ENCODE measurements at regions not wholly inside any gene's neighbourhood (a gene's known extent, or its start where the extent isn't known, plus 50 kb on each side); places are given as distances from the start of the nearest gene placed in this dataset.
A peak's percentile ranks its signal among the peaks of the same experiment; 100 is the strongest.

GRCh38 chr4:62865261-62865660 is 1544.0 kb downstream of the TECRL start:
- DNase-seq, result no peak

- no peak for DNase-seq
Measured at GRCh38 chr4:62849696-62850095, 1559.6 kb downstream of the TECRL start.

DNA sequence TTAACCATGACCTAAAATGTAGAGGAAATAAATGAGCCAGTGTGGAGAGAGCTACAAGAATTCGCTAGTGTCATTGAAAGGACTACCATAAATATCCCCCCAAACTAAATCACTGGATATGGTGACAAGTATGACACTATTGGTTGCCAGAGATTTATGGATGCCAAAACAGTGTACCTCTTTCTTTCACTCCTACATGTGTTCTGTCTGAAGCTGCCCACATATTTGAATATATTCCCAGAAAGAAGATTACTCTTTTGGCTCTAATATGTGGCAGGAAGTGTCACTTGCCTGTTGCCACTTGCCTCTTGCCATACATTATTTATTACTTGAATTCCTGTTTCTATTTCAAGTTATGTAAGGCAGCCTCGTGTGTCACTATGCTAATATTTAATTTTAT is 1573.6 kb downstream of the TECRL start:
- DNase-seq, result no peak

- no peak for DNase-seq
Measured at GRCh38 chr4:62822306-62822705, 1586.9 kb downstream of the TECRL start.

DNA sequence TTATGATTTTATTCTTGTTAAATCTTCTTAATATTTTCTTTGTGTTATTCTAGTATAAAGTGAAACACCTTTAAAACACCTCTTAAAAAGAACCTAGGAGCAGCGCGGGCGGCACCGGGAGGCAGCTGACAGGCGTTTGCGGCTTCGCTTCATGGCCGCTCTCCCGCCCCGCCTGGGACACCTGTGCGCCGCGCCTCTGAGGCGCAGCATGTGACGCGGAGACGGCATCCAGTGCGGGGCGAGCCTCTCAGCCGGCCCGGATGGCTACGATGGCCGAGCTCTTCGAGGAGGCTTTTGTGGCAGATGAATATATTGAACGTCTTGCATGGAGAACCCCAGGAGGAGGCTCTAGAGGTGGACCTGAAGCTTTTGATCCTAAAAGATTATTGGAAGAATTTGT is 1592.7 kb downstream of the TECRL start:
- no peak for DNase-seq

DNA sequence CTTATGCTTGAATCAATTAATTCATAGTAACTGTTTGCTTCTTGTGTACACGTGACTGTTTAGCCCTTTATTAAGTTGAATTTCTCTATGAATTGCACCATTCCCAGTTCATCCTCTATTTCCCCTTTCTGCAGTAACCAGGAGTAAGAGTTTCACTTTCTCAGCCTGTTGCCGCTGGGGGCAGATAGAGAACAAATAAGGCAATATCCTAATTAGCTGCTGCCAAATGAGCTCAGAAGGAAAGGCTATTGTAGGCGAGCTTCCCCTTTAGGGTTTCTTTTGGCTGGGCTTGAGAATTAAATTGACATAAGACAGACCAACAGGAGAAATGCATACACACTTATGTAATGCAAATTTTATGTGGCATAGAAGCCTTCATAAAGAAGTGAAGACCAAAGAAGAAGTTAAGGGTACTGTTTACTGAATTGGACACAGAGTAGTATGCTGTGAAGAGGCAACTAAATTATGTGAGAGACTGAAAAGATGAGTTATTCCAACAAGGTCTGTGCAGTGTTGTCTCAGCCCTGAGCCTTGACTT is 1594.7 kb downstream of the TECRL start:
- DNase-seq, result no peak

DNA sequence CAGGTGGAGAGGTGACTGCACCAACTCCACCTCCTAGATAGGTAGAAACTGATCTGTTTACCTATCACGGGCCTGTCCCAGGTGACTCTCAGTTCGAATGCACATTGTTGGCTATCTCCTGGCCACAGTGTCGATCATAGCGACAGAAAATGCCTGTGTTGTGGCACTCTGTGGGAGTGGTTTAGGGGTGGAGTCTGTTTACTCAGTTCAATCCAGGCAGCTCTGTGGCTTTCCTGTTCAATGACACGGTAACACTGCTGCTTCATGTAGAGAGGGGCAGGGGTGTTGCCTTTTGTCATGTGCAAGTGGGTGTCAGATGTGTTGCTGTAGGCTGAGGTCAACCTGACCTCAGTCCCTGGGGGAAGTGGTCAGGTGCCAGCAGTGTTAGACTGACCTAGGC is 1602.4 kb downstream of the TECRL start:
- no peak for DNase-seq

- no peak for DNase-seq
Measured at GRCh38 chr4:62804075-62804474, 1603.9 kb downstream of the ADGRL3 start.

DNA sequence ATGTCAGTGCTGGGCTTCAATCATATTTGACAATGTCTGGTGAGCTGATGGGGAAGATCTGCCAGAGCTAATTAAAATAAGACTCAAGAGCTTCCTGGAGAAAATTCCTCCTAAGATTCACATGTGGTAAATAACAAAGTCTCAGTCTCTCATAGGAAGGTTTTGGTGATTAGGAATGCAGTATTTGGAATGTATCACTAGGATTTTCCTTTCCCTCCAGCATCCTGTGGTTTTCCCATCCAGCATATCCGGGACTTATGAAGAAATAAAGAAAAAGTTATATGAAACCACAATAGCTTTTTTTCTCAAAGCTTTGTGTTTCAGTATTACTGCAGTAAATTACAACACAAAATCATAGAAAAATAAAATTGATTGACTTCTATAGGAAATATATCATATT is 1597.1 kb downstream of the ADGRL3 start:
- no peak for DNase-seq

- DNase-seq, result no peak
Measured at GRCh38 chr4:62791386-62791785, 1591.3 kb downstream of the ADGRL3 start.

DNA sequence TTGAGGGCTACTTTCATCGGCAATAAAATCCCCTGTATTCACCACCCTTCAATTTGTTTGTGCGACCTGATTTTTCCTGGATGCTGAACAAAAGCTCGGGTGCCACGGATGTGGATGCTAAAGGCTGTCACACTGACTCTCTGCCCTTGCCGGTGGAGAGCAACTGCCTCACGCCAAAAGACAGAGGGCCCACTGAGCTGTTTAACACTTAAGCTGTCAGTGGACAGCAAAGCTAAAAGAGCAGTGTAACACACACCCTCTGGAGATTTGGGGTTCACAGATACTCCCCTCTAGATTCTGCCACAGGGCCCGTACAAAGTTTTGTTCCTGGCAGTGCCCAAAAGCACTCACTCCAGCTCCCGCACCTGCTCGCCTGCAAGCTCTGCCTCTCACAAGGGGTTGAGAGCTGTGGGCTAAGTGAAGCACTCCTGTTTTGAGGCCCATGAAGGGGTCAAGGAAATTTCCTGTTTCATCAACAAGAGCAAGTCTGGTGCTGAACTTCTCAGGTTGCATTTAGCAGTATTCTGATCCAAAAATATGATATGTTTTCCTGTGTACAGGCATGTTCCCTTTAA is 1571.9 kb downstream of the ADGRL3 start:
- DNase-seq, result no peak

DNA sequence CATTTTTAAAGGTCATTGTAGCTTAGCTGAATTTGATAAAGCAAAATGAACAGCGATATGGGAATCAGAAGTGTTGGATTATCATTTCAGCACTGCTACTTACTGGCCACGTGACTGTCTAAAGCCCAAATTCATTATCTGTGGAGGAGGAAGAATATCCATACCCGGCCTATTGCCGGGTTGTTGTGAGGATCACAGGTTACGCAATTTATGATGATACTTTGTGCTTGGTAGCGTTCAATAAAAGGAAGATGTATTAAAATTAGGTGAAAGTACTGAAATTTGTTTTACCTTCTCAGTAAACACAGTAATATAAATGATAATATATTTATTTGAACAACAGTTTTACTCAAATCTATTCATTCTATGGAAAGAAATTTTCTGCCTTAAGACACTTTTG is 1540.2 kb downstream of the ADGRL3 start:
- no peak for DNase-seq

DNA sequence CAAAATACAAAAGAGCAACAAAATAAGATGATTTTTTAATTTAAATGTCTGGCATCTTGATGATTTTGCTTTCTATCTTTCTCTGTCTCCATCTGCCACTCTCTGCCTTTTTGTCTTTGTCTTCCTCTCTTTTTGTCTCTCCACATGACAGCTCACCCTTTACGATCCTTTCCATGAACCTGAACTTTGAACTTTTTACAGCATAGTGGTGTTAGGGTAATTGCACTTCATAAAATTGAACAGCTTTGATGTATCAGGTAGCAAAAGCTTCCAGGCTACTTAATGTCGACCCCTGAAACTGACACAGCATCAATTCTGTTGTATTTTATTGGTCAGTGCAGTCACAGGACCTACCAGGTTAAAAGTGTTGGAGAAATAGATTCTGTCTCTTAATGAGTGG is 1517.0 kb downstream of the ADGRL3 start:
- DNase-seq, result no peak

DNA sequence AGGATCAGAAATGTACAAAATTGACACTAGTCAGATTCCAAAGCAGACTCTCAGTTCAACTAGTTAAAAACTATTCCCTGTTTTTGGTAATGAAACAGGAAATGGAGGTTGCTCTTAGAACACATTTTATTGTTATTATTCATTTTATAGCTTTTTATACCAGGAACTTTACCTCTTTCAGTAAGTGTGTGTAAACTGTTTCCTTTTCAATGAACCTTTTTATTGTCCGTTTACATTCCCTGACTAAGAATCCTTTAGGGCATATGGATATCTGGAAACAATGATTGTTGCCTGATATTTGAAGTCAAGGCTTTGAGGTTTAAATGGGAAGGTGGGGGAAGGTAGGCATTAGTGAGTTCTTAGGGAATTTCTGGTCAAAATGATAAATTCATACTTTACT is 1511.4 kb downstream of the ADGRL3 start:
- no peak for DNase-seq

GRCh38 chr4:62709618-62710252 is 1509.6 kb downstream of the ADGRL3 start:
- no peak for DNase-seq

DNA sequence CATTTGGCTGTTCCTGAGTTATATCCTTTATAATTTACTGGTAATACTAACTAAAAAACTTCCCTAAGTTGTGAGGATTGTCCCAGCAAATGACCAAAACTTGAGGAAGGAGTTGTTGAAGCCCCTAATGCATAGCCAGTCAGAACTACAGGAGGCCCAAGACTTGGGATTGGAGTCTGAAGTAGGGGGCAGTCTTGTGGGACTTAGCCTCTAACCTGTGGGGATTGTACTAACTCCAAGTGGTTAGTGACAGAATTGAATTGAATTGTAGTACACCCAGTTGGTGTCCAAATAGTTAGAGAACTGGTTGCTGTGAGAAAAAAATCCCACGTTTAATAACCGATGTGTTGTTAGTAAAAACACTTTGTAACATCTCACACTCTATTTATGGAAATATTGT is 1506.3 kb downstream of the ADGRL3 start:
- DNase-seq, result no peak

- DNase-seq, result no peak
Measured at GRCh38 chr4:62683799-62684566, 1483.9 kb downstream of the ADGRL3 start.

GRCh38 chr4:62676962-62677361 is 1476.8 kb downstream of the ADGRL3 start:
- no peak for DNase-seq

DNA sequence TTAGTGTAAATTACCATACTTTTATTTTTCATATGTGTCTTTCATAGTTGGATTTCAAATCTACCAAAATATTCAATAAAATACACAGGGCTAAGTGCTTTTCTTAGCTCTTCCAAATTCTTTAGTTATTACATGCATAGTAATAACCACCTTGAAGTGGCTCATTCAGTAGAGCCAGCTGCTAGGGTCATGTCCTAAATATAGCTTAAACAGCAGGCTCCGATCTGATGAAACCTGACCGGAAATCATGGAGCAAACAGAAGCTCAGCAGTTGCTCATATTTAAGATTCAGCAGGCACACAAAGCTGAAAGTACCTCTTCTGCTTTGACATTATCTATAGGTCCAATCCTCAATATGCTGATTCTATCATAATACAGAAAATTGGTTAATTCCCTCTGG is 1470.4 kb downstream of the ADGRL3 start:
- DNase-seq, result no peak

DNA sequence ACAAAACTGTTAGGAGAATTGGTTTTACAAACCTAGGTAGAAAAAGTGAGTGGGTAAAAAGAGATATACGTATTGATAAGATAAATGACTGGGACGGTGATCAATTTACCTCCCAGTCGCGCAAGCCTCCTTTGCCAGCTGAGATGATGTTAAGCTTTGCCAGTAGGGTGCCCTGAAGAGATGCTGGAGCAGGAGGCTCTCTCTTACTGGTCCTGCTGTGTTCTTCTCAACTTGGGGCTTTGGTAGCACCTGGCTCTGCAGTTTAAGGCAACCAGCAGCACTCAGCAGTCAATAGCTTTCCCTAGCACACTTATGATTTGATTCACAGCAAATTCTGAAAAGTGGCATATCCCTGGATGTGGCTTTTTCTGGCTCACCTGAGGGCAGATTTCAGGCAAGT is 1461.7 kb downstream of the ADGRL3 start:
- no peak for DNase-seq

DNA sequence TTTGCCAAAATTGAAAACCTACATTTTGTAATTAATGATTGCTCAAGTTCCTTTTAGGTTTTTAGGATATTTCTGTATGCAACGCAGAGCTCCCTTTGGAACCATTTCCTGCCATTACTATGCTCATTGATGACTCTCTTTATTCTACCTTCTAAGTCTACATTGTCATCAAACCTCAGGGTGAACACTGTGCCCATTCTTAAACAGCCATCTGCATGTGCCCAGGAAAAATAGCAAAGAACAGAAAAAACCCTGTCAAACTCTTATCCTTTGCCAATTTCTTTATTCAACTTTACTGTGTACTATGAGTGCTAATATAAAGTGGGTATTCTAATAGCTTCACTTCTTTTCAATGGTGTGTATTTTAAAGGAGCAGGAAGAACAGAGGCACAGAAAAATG is 1455.9 kb downstream of the ADGRL3 start:
- no peak for DNase-seq

DNA sequence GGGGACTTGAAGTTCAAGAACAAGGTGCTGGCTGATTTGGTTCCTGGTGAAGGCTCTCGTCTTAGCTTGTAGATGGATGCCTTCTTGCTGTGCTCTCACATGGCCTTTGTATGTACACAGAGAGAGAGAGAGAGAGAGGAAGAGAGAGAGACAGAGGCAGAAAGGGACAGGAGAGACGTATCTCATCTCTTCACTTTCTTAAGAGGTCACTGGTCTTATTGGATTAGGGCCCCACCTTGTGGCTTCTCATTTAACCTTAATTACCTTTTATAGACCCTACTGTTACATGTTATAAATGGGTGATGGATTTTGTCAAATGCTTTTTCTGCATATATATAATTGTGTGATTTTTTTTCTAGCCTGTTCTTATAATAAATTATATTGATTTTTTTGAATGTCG is 1444.2 kb downstream of the ADGRL3 start:
- peak in 1 of 5 donors; percentile 0 for DNase-seq

- no peak for DNase-seq
Measured at GRCh38 chr4:62640296-62640695, 1440.2 kb downstream of the ADGRL3 start.

DNA sequence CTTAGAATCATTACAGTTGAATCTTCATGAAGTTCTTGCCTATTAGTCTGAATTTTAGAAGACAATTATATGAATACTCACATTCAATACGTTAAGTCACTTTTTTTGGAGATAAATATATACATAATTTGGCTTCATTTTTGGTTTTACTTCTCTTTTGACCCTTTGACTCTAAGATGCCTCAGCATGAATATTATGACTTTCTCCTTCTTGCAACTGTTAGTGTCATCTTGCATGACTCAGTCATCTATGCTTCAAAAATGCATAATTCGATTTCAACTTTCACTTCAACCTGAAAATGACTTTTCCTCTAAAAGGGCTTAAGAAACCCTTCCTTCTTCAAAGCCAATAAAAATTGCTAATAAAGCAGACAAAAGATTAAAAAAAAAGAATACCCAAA is 1427.5 kb downstream of the ADGRL3 start:
- DNase-seq, result no peak
